ENCODE measurements at regions not wholly inside any gene's neighbourhood (a gene's known extent, or its start where the extent isn't known, plus 50 kb on each side); places are given as distances from the start of the nearest gene placed in this dataset.

GRCh38 chr5:74361406-74362358 is 278.8 kb downstream of the ENC1 start:
- no peak overlapping the region for H2BK12ac ChIP-seq (ENCODE audit: low read depth, low read length)
- no peak overlapping the region for H3K4me3 ChIP-seq (ENCODE audit: extremely low read depth in 1 of 4, insufficient read depth in 2 of 4, low read depth in 3 of 4, low read length in 4 of 4)
- H3K56ac ChIP-seq (replicated peaks; ENCODE audit: insufficient read length, low read depth, low read length) = no peak overlapping the region
- no peak overlapping the region for H3K4me2 ChIP-seq (ENCODE audit: insufficient read depth in 1 of 2, low read depth in 2 of 2, low read length in 2 of 2)
- no peak overlapping the region for H2AFZ ChIP-seq (ENCODE audit: low read length)
- H3K79me1 ChIP-seq (ENCODE audit: low read depth, low read length) = no peaks in the 10 kb centered on the region
- FAIRE-seq = no peak
- CTCF ChIA-PET (ENCODE audit: partially characterized antibody) = interaction anchor here (0.6 to 1.1 kb wide), 4 partner anchors 20 to 460 kb away, joined by 3 to 6 read pairs (median 3); no protein-coding TSS in a partner anchor
- H3K4ac ChIP-seq (replicated peaks; ENCODE audit: insufficient read length, low read depth, low read length) = no peak overlapping the region
- H3K4me1 ChIP-seq (replicated peaks in 1 of 4; ENCODE audit: control insufficient read depth in 3 of 4, insufficient read depth in 4 of 4, low read length in 3 of 4) = no peaks in the 10 kb centered on the region
- no peak for DNase-seq (ENCODE audit: low read depth in 1 of 2, low spot score in 2 of 2)
- H2AK5ac ChIP-seq (ENCODE audit: low read depth, low read length) = no peak overlapping the region
- H3K9ac ChIP-seq (replicated peaks in 1 of 4; ENCODE audit: extremely low read depth in 1 of 4, low read depth in 3 of 4, low read length in 3 of 4) = no peak overlapping the region
- no peak overlapping the region for H2BK120ac ChIP-seq (replicated peaks; ENCODE audit: low read depth, low read length)
- WGBS, 2 experiments (ENCODE audit: extremely low coverage in 1 of 2, insufficient coverage in 1 of 2, insufficient read length in 1 of 2, insufficient replicate concordance in 2 of 2, low coverage in 1 of 2, low lambda C conversion rate in 2 of 2, missing lambda C conversion rate in 1 of 2) = 85% methylated on average over 13 of the region's 13 CpGs; no CpG with 5 or more reads in 1 of the 2 experiments
- H3K27ac ChIP-seq (ENCODE audit: low read depth, low read length) = no peak overlapping the region
- no peak overlapping the region for H2BK20ac ChIP-seq (ENCODE audit: low read length)
- H3K18ac ChIP-seq (ENCODE audit: extremely low read depth, low read length) = no peak overlapping the region
- no peak overlapping the region for H4K91ac ChIP-seq (replicated peaks; ENCODE audit: insufficient read length, low read length)
- no peaks in the 10 kb centered on the region for H3K23me2 ChIP-seq (ENCODE audit: low read depth, low read length)
- no peaks in the 10 kb centered on the region for H3K79me2 ChIP-seq (ENCODE audit: control insufficient read depth in 1 of 2, insufficient read depth in 2 of 2, low read length in 2 of 2)
- no peak overlapping the region for H3K14ac ChIP-seq (ENCODE audit: insufficient read length)
- H3K27me3 ChIP-seq (replicated peaks in 1 of 4; ENCODE audit: control insufficient read depth in 3 of 4, extremely low read depth in 1 of 4, insufficient read depth in 3 of 4, low read length in 3 of 4) = no peaks in the 10 kb centered on the region
- no peak overlapping the region for H4K8ac ChIP-seq (ENCODE audit: extremely low read depth, insufficient read depth, low read length)
- no peak overlapping the region for H4K5ac ChIP-seq (ENCODE audit: insufficient read length, low read depth, low read length)
- H2BK5ac ChIP-seq (ENCODE audit: low read depth, low read length) = no peak overlapping the region
- H3K23ac ChIP-seq (ENCODE audit: insufficient read length) = no peak overlapping the region
- POLR2A ChIA-PET (ENCODE audit: partially characterized antibody) = no interaction called here
- no peaks in the 10 kb centered on the region for H3K9me3 ChIP-seq (ENCODE audit: insufficient read depth in 2 of 2, low read depth in 1 of 2, low read length in 1 of 2)
- H2BK15ac ChIP-seq (ENCODE audit: low read length) = no peak overlapping the region
- TF ChIP-seq GABPA (IDR thresholded peaks at IDR 0.05; ENCODE audit: borderline replicate concordance, insufficient read depth, low read length) (no peak), SIN3A (conservative IDR thresholded peaks at IDR 0.05 in 1 of 2, IDR thresholded peaks at IDR 0.05 in 1 of 2; ENCODE audit: low read depth in 1 of 2, low read length in 2 of 2) (no peak)
- no peaks in the 10 kb centered on the region for H3K36me3 ChIP-seq (ENCODE audit: control insufficient read depth in 2 of 4, insufficient read depth in 4 of 4, low read length in 3 of 4)
- H4K20me1 ChIP-seq (replicated peaks in 1 of 2; ENCODE audit: control insufficient read depth in 1 of 2, insufficient read depth in 2 of 2, low read length in 2 of 2) = no peaks in the 10 kb centered on the region
